GM10248 (cell line): ENCODE measurements at regions not wholly inside any gene's neighbourhood (a gene's known extent, or its start where the extent isn't known, plus 50 kb on each side); places are given as distances from the start of the nearest gene placed in this dataset.

Experiments
- CTCF ChIA-PET: fragments of 300-600 bp; sonication (Branson Sonifier 250); formaldehyde crosslinking; extraction: SDS; loops from one replicate; lab custom pipeline; 2021; ENCODE audit warnings: antibody characterized with exemption; lab: Yijun Ruan, JAX
- POLR2A ChIA-PET: fragments of 350-650 bp; sonication (Branson Sonifier 250); formaldehyde crosslinking; extraction: SDS; loops from one replicate; lab custom pipeline; 2020; ENCODE audit warnings: antibody characterized with exemption; lab: Yijun Ruan, JAX
- DNase-seq: peaks from one replicate; pipeline ENCODE4 v3.0.0; 2012; ENCODE audit errors: extremely low spot score
- CTCF ChIP-seq: IDR thresholded peaks from 2 replicates; pipeline ENCODE4 v1.5.1; 2012; ENCODE audit warnings: mild to moderate bottlenecking, low read depth; ENCODE audit errors: extremely low read depth, missing control alignments, control extremely low read depth

GRCh38 chr4:133581996-133582619 is 433.0 kb downstream of the PCDH10 start:
- CTCF ChIA-PET = no interaction called here
- POLR2A ChIA-PET = no interaction called here
- no peak for DNase-seq
- no peak for TF ChIP-seq CTCF

- TF ChIP-seq CTCF = no peak
- ChIA-PET CTCF (no interaction called here), POLR2A (no interaction called here)
- DNase-seq = no peak
Measured at GRCh38 chr4:133574248-133574647, 425.2 kb downstream of the PCDH10 start.

GRCh38 chr4:133565379-133565778 is 416.3 kb downstream of the PCDH10 start:
- no peak for TF ChIP-seq CTCF
- no peak for DNase-seq
- ChIA-PET POLR2A (no interaction called here), CTCF (no interaction called here)

GRCh38 chr4:133559987-133560386 is 410.9 kb downstream of the PCDH10 start:
- CTCF ChIA-PET = interaction anchor here (1.7 to 2.7 kb wide), 2 partner anchors 9 to 10 kb away, joined by 5 to 9 read pairs; no protein-coding TSS in a partner anchor
- DNase-seq = no peak
- TF ChIP-seq CTCF = no peak
- POLR2A ChIA-PET = no interaction called here

- no peak for TF ChIP-seq CTCF
- CTCF ChIA-PET = no interaction called here
- DNase-seq = no peak
- POLR2A ChIA-PET = no interaction called here
Measured at GRCh38 chr4:133555671-133556070, 406.6 kb downstream of the PCDH10 start.

GRCh38 chr4:133550436-133550835 is 401.3 kb downstream of the PCDH10 start:
- DNase-seq = no peak
- CTCF ChIA-PET = interaction anchor here (2.2 kb wide), 1 partner anchor 10 kb away, joined by 9 read pairs; no protein-coding TSS in a partner anchor
- no peak for TF ChIP-seq CTCF
- POLR2A ChIA-PET = no interaction called here
